Esophagus squamous epithelium (tissue), 4 donors: ENCODE measurements at regions not wholly inside any gene's neighbourhood (a gene's known extent, or its start where the extent isn't known, plus 50 kb on each side); places are given as distances from the start of the nearest gene placed in this dataset.

Experiments used
- POLR2A ChIP-seq, 4 donors: fragments of 450-650 bp; IDR thresholded peaks; one replicate each; pipeline ENCODE4 v1.6.1; 2017; ENCODE audit warnings: antibody characterized with exemption in 4 of 4, mild to moderate bottlenecking in 4 of 4, moderate library complexity in 3 of 4
- TF ChIP-seq, protein P1 (sequence below), 6 experiments: fragments of 450-650 bp in 4 of 6; fragments of 200-600 bp in 2 of 6; sonication (generic) in 2 of 6; IDR thresholded peaks; one replicate each; pipeline ENCODE4 v1.5.1; 2016 to 2019; ENCODE audit warnings: antibody characterized with exemption in 6 of 6, mild to moderate bottlenecking in 4 of 6, moderate library complexity in 4 of 6

DNA sequence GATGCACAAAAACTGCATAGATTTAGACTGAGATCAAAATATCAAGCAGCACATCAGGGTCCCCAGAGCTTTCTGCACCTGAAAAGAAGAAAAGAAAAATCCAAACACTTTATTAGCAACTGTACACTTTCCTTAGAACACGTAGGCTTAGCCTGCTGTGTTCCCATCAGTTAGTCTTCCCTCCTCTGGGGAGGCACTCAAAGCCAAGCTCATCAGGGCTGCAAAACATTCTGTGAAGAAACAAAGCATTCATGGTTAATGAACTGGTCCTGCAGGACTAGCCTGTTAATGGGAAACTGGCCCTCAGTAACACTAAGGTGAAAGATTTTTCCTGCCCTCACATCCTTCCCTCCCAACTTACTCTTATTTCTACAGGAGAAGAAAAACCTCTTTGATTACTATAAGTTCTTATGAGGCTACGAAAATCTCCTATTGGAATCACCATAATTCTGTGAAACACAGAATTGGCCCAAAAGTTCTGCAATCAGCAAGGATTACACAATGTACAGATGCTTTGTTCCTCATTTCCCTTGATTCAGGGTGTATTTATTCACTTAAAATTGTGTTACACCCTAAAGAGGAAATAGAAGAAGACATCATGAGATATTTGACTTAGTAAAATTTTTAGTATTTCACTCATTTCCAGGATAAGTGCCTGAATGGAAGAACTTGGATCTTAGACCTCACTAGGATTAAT, 901.0 kb upstream of the MAP3K7 start:
- TF ChIP-seq, protein P1, sequence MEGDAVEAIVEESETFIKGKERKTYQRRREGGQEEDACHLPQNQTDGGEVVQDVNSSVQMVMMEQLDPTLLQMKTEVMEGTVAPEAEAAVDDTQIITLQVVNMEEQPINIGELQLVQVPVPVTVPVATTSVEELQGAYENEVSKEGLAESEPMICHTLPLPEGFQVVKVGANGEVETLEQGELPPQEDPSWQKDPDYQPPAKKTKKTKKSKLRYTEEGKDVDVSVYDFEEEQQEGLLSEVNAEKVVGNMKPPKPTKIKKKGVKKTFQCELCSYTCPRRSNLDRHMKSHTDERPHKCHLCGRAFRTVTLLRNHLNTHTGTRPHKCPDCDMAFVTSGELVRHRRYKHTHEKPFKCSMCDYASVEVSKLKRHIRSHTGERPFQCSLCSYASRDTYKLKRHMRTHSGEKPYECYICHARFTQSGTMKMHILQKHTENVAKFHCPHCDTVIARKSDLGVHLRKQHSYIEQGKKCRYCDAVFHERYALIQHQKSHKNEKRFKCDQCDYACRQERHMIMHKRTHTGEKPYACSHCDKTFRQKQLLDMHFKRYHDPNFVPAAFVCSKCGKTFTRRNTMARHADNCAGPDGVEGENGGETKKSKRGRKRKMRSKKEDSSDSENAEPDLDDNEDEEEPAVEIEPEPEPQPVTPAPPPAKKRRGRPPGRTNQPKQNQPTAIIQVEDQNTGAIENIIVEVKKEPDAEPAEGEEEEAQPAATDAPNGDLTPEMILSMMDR (IDR thresholded peaks at IDR 0.05) = no peak
- no peak for TF ChIP-seq POLR2A (IDR thresholded peaks at IDR 0.05)
